H1 (cell line): ENCODE measurements at regions not wholly inside any gene's neighbourhood (a gene's known extent, or its start where the extent isn't known, plus 50 kb on each side); places are given as distances from the start of the nearest gene placed in this dataset.

Experiments
- CTCF ChIA-PET: fragments of 300-600 bp; sonication (Branson Sonifier 250); formaldehyde crosslinking; loops from one replicate; lab custom pipeline; 2021; ENCODE audit not compliant: partially characterized antibody; lab: Charles Lee
- POLR2A ChIA-PET: fragments of 300-600 bp; sonication (Branson Sonifier 250); formaldehyde crosslinking; loops from one replicate; lab custom pipeline; 2021; ENCODE audit warnings: inconsistent platforms; ENCODE audit not compliant: partially characterized antibody; lab: Charles Lee
- DNase-seq, 2 experiments: peaks; one replicate each; pipeline versions ENCODE4 v3.0.0 to v3.0.0-alpha.2; 2010 to 2022; ENCODE audit warnings: low spot score in 2 of 2, low read depth in 1 of 2, mixed read lengths in 1 of 2
- FAIRE-seq: peaks from 2 replicates; lab custom pipeline; 2011; peaks lifted over from hg19 to GRCh38; lab: Jason Lieb, UNC
- H2AFZ ChIP-seq: 2 replicates; pipeline ENCODE4 v1.8.1; 2012; ENCODE audit warnings: low read length, inconsistent platforms
- H2AK5ac ChIP-seq: 2 replicates; pipeline ENCODE4 v1.6.1; 2013; ENCODE audit warnings: low read depth, low read length
- H2BK120ac ChIP-seq: replicated peaks from 2 replicates; pipeline ENCODE3; 2013; ENCODE audit warnings: low read depth, low read length, inconsistent platforms
- H2BK12ac ChIP-seq: 2 replicates; pipeline ENCODE4 v1.6.1; 2013; ENCODE audit warnings: low read depth, low read length
- H2BK15ac ChIP-seq: 2 replicates; pipeline ENCODE4 v1.6.1; 2013; ENCODE audit warnings: low read length
- H2BK20ac ChIP-seq: 2 replicates; pipeline ENCODE4 v1.6.1; 2013; ENCODE audit warnings: low read length
- H2BK5ac ChIP-seq: 2 replicates; pipeline ENCODE4 v1.6.1; 2013; ENCODE audit warnings: low read depth, low read length
- H3K14ac ChIP-seq: 2 replicates; pipeline ENCODE4 v1.6.1; 2013; ENCODE audit warnings: inconsistent platforms; ENCODE audit not compliant: insufficient read length
- H3K18ac ChIP-seq: 2 replicates; pipeline ENCODE4 v1.6.1; 2013; ENCODE audit warnings: low read length; ENCODE audit errors: extremely low read depth
- H3K23ac ChIP-seq: 2 replicates; pipeline ENCODE4 v1.6.1; 2013; ENCODE audit warnings: inconsistent platforms; ENCODE audit not compliant: insufficient read length
- H3K23me2 ChIP-seq: 2 replicates; pipeline ENCODE4 v1.6.1; 2013; ENCODE audit warnings: low read depth, low read length
- H3K27ac ChIP-seq: 2 replicates; pipeline ENCODE4 v1.6.1; 2011; ENCODE audit warnings: low read depth, low read length, inconsistent platforms
- H3K27me3 ChIP-seq, 4 experiments: replicated peaks in 1 of 4; 1 replicate in 1 of 4; 2 replicates in 3 of 4; pipeline versions ENCODE4 v1.6.1 to v1.8.1; 2011 to 2013; ENCODE audit warnings: low read length in 3 of 4, mild to moderate bottlenecking in 3 of 4, inconsistent platforms in 2 of 4, mixed read lengths in 2 of 4, moderate library complexity in 1 of 4; ENCODE audit not compliant: control insufficient read depth in 3 of 4, insufficient read depth in 3 of 4; ENCODE audit errors: extremely low read depth in 1 of 4
- H3K36me3 ChIP-seq, 4 experiments: 2 replicates each; pipeline versions ENCODE4 v1.6.1 to v1.8.1; 2011 to 2013; ENCODE audit warnings: mild to moderate bottlenecking in 4 of 4, low read length in 3 of 4, moderate library complexity in 2 of 4, control low read depth in 1 of 4, inconsistent platforms in 1 of 4; ENCODE audit not compliant: insufficient read depth in 4 of 4, control insufficient read depth in 2 of 4
- H3K4ac ChIP-seq: replicated peaks from 2 replicates; pipeline ENCODE3; 2013; ENCODE audit warnings: low read length, low read depth, mixed read lengths, inconsistent platforms; ENCODE audit not compliant: insufficient read length
- H3K4me1 ChIP-seq, 4 experiments: replicated peaks in 1 of 4; 1 replicate in 1 of 4; 2 replicates in 3 of 4; pipeline versions ENCODE4 v1.6.1 to v1.8.1; 2011 to 2013; ENCODE audit warnings: low read length in 3 of 4, inconsistent platforms in 2 of 4, mixed read lengths in 1 of 4; ENCODE audit not compliant: insufficient read depth in 4 of 4, control insufficient read depth in 3 of 4
- H3K4me2 ChIP-seq, 2 experiments: 2 replicates each; pipeline versions ENCODE4 v1.6.1 to v1.8.1; 2011 to 2013; ENCODE audit warnings: low read depth in 2 of 2, low read length in 2 of 2, control low read depth in 1 of 2, inconsistent platforms in 1 of 2, mild to moderate bottlenecking in 1 of 2; ENCODE audit not compliant: insufficient read depth in 1 of 2
- H3K4me3 ChIP-seq, 4 experiments: fragments of 200-600, 300-600 bp in 1 of 4; sonication (generic), shearing (Covaris generic), sonication (Bioruptor Twin) in 1 of 4; 2 replicates each; pipeline versions ENCODE4 v1.5.1 to v1.8.1; 2011 to 2016; ENCODE audit warnings: low read length in 4 of 4, low read depth in 3 of 4, control low read depth in 2 of 4, inconsistent platforms in 2 of 4, mild to moderate bottlenecking in 2 of 4, mixed read lengths in 1 of 4, moderate library complexity in 1 of 4; ENCODE audit not compliant: insufficient read depth in 2 of 4; ENCODE audit errors: extremely low read depth in 1 of 4
- H3K56ac ChIP-seq: replicated peaks from 2 replicates; pipeline ENCODE3; 2013; ENCODE audit warnings: low read depth, mild to moderate bottlenecking, mixed read lengths, low read length, inconsistent platforms; ENCODE audit not compliant: insufficient read length
- H3K79me1 ChIP-seq: 2 replicates; pipeline ENCODE4 v1.6.1; 2013; ENCODE audit warnings: low read depth, low read length, control low read depth
- H3K79me2 ChIP-seq, 2 experiments: 2 replicates each; pipeline versions ENCODE4 v1.6.1 to v1.8.1; 2012 to 2013; ENCODE audit warnings: low read length in 2 of 2, mild to moderate bottlenecking in 2 of 2, inconsistent platforms in 1 of 2; ENCODE audit not compliant: insufficient read depth in 2 of 2, control insufficient read depth in 1 of 2
- H3K9ac ChIP-seq, 4 experiments: replicated peaks in 1 of 4; 1 replicate in 1 of 4; 2 replicates in 3 of 4; pipeline versions ENCODE4 v1.6.1 to v1.8.1; 2011 to 2013; ENCODE audit warnings: low read depth in 3 of 4, low read length in 3 of 4, control low read depth in 2 of 4, mild to moderate bottlenecking in 2 of 4, moderate library complexity in 2 of 4, inconsistent platforms in 1 of 4; ENCODE audit errors: extremely low read depth in 1 of 4
- H3K9me3 ChIP-seq, 2 experiments: 2 replicates each; pipeline versions ENCODE4 v1.6.1 to v1.8.1; 2012 to 2013; ENCODE audit warnings: mild to moderate bottlenecking in 2 of 2, moderate library complexity in 2 of 2, control low read depth in 1 of 2, inconsistent platforms in 1 of 2, low read depth in 1 of 2, low read length in 1 of 2, mixed read lengths in 1 of 2; ENCODE audit not compliant: insufficient read depth in 2 of 2
- H4K20me1 ChIP-seq, 2 experiments: replicated peaks in 1 of 2; 2 replicates each; pipeline versions ENCODE3 to v1.8.1; 2011 to 2013; ENCODE audit warnings: inconsistent platforms in 2 of 2, low read length in 2 of 2, mild to moderate bottlenecking in 1 of 2; ENCODE audit not compliant: insufficient read depth in 2 of 2, control insufficient read depth in 1 of 2
- H4K5ac ChIP-seq: 2 replicates; pipeline ENCODE4 v1.6.1; 2013; ENCODE audit warnings: low read length, low read depth, mixed read lengths, inconsistent platforms; ENCODE audit not compliant: insufficient read length
- H4K8ac ChIP-seq: 2 replicates; pipeline ENCODE4 v1.8.0; 2013; ENCODE audit warnings: mild to moderate bottlenecking, moderate library complexity, low read length, inconsistent platforms; ENCODE audit not compliant: insufficient read depth; ENCODE audit errors: extremely low read depth
- H4K91ac ChIP-seq: replicated peaks from 2 replicates; pipeline ENCODE3; 2013; ENCODE audit warnings: low read length, mixed read lengths, inconsistent platforms; ENCODE audit not compliant: insufficient read length
- ASH2L ChIP-seq: fragments of 200-600, 300-600 bp; sonication (generic); IDR thresholded peaks from one replicate; pipeline ENCODE4 v1.7.1; 2017; ENCODE audit warnings: low read length
- CEBPB ChIP-seq: IDR thresholded peaks from 2 replicates; pipeline ENCODE4 v1.6.1; 2012; ENCODE audit warnings: low read depth, low read length
- CHD1 ChIP-seq: IDR thresholded peaks from 2 replicates; pipeline ENCODE4 v1.6.1; 2012; ENCODE audit warnings: low read depth, low read length, improper control_type of control experiment
- KDM1A ChIP-seq: fragments of 200-600, 300-600 bp; sonication (generic); IDR thresholded peaks from 2 replicates; pipeline ENCODE4 v1.7.1; 2016; ENCODE audit warnings: mild to moderate bottlenecking, low read length, borderline replicate concordance
- RNF2 ChIP-seq: fragments of 200-900, 300-1000 bp; sonication (generic); IDR thresholded peaks from 2 replicates; pipeline ENCODE4 v1.7.1; 2016; ENCODE audit warnings: borderline replicate concordance, low read depth, mild to moderate bottlenecking, antibody characterized with exemption, low read length; ENCODE audit not compliant: poor library complexity, severe bottlenecking; ENCODE audit errors: missing control alignments
- WGBS, 2 experiments: shearing (Covaris generic) in 1 of 2; methylation state at CpG; one replicate each; pipeline versions ENCODE4 v1.1.6 to v1.1.7; 2013 to 2015; ENCODE audit warnings: low lambda C conversion rate in 2 of 2, mixed read lengths in 2 of 2, inconsistent platforms in 1 of 2, low coverage in 1 of 2, missing lambda C conversion rate in 1 of 2; ENCODE audit not compliant: insufficient replicate concordance in 2 of 2, insufficient coverage in 1 of 2, insufficient read length in 1 of 2; ENCODE audit errors: extremely low coverage in 1 of 2, missing lambda C conversion rate in 1 of 2; 5-methylcytosine and 5-hydroxymethylcytosine counted together
- TF ChIP-seq, protein P1 (sequence below): IDR thresholded peaks from 2 replicates; pipeline ENCODE4 v1.6.1; 2012; ENCODE audit warnings: low read length, inconsistent platforms

DNA sequence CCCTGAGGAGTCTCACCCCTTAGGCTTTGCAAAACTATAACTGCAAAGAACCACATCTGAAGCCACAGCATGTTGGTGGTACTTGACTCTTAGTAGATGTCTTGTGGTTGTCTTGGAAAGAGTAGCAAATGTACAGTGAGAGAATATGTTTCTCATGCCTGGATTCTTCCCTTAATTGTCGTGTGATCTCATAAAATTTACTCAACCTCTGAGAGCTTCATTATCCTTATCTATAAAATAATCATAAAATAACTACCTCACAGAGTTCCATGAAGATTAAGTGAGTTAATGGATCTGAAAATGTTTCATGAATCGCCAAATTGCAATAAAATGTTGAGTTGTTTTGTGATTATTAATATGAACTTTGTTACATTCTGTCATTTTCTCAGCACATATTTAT is 491.5 kb downstream of the METTL15 start:
- Histone ChIP-seq H4K20me1 (no peaks in the 10 kb centered on the region), H3K27ac (no peak overlapping the region), H3K4me2 (no peak overlapping the region), H2BK5ac (no peak overlapping the region), H4K8ac (no peak overlapping the region), H3K18ac (no peak overlapping the region), H3K4ac (no peak overlapping the region), H4K5ac (no peak overlapping the region), H4K91ac (no peak overlapping the region), H3K23me2 (no peaks in the 10 kb centered on the region), H3K79me1 (no peaks in the 10 kb centered on the region), H3K56ac (no peak overlapping the region), H2AFZ (no peak overlapping the region), H2BK120ac (no peak overlapping the region), H3K79me2 (no peaks in the 10 kb centered on the region), H3K9me3 (no peaks in the 10 kb centered on the region), H3K4me3 (no peak overlapping the region), H2BK12ac (no peak overlapping the region), H2BK20ac (no peak overlapping the region), H3K9ac (no peak overlapping the region), H2AK5ac (no peak overlapping the region), H3K23ac (no peak overlapping the region), H3K27me3 (no peaks in the 10 kb centered on the region), H2BK15ac (no peak overlapping the region), H3K4me1 (no peaks in the 10 kb centered on the region), H3K36me3 (no peaks in the 10 kb centered on the region), H3K14ac (no peak overlapping the region)
- CTCF ChIA-PET = interaction anchor here (0.6 to 1.6 kb wide), 4 partner anchors 11 to 559 kb away, joined by 3 to 4 read pairs (median 3); no protein-coding TSS in a partner anchor
- no peak for DNase-seq
- 95% methylated on average over 2 of the region's 2 CpGs; no CpG with 5 or more reads in 1 of the 2 experiments for WGBS, 2 experiments
- TF ChIP-seq CEBPB (no peak), RNF2 (no peak), ASH2L (no peak), KDM1A (no peak), CHD1 (no peak)
- TF ChIP-seq, protein P1, sequence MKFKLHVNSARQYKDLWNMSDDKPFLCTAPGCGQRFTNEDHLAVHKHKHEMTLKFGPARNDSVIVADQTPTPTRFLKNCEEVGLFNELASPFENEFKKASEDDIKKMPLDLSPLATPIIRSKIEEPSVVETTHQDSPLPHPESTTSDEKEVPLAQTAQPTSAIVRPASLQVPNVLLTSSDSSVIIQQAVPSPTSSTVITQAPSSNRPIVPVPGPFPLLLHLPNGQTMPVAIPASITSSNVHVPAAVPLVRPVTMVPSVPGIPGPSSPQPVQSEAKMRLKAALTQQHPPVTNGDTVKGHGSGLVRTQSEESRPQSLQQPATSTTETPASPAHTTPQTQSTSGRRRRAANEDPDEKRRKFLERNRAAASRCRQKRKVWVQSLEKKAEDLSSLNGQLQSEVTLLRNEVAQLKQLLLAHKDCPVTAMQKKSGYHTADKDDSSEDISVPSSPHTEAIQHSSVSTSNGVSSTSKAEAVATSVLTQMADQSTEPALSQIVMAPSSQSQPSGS = no peak
- POLR2A ChIA-PET = no interaction called here
- no peak for FAIRE-seq
